ENCODE measurements at regions not wholly inside any gene's neighbourhood (a gene's known extent, or its start where the extent isn't known, plus 50 kb on each side); places are given as distances from the start of the nearest gene placed in this dataset.

GRCh38 chr15:62240121-62241096 lies 75.3 kb upstream of the C2CD4B start:
- no peak for DNase-seq (ENCODE audit: low spot score in 2 of 2, unreplicated experiment in 2 of 2)
- H3K27ac Mint-ChIP-seq = no peak overlapping the region
- H3K4me3 Mint-ChIP-seq = no peak overlapping the region
- no peak for TF ChIP-seq CTCF (IDR thresholded peaks at IDR 0.05; ENCODE audit: unreplicated experiment)
- peaks cover 6% of the 10 kb centered on the region for H3K27me3 Mint-ChIP-seq (ENCODE audit: low read depth)
- H3K4me1 Mint-ChIP-seq = no peaks in the 10 kb centered on the region
- no peaks in the 10 kb centered on the region for H3K36me3 Mint-ChIP-seq
- H3K9me3 Mint-ChIP-seq = no peaks in the 10 kb centered on the region

- TF ChIP-seq CTCF (IDR thresholded peaks at IDR 0.05; ENCODE audit: unreplicated experiment) = no peak
- Mint-ChIP-seq H3K4me1 (no peaks in the 10 kb centered on the region), H3K9me3 (no peaks in the 10 kb centered on the region), H3K27me3 (ENCODE audit: low read depth) (peaks cover 11% of the 10 kb centered on the region), H3K27ac (no peak overlapping the region), H3K36me3 (no peaks in the 10 kb centered on the region), H3K4me3 (no peak overlapping the region)
- no peak for DNase-seq (ENCODE audit: low spot score in 2 of 2, unreplicated experiment in 2 of 2)
Observed at GRCh38 chr15:62241135-62241770, 76.2 kb upstream of the C2CD4B start.

- H3K4me1 Mint-ChIP-seq = no peaks in the 10 kb centered on the region
- H3K9me3 Mint-ChIP-seq = no peaks in the 10 kb centered on the region
- no peak overlapping the region for H3K27ac Mint-ChIP-seq
- TF ChIP-seq CTCF (IDR thresholded peaks at IDR 0.05; ENCODE audit: unreplicated experiment) = no peak
- no peaks in the 10 kb centered on the region for H3K36me3 Mint-ChIP-seq
- no peak for DNase-seq (ENCODE audit: low spot score in 2 of 2, unreplicated experiment in 2 of 2)
- no peak overlapping the region for H3K4me3 Mint-ChIP-seq
- peaks cover 22% of the 10 kb centered on the region for H3K27me3 Mint-ChIP-seq (ENCODE audit: low read depth)
Observed at GRCh38 chr15:62242999-62243398, 77.9 kb upstream of the C2CD4B start.

- Mint-ChIP-seq H3K4me1 (no peaks in the 10 kb centered on the region), H3K27ac (no peak overlapping the region), H3K4me3 (no peak overlapping the region), H3K36me3 (no peaks in the 10 kb centered on the region), H3K9me3 (no peaks in the 10 kb centered on the region), H3K27me3 (ENCODE audit: low read depth) (peaks cover 25% of the 10 kb centered on the region)
- TF ChIP-seq CTCF (IDR thresholded peaks at IDR 0.05; ENCODE audit: unreplicated experiment) = no peak
- no peak for DNase-seq (ENCODE audit: low spot score in 2 of 2, unreplicated experiment in 2 of 2)
Observed at GRCh38 chr15:62244762-62245161, 79.7 kb upstream of the C2CD4B start.

- TF ChIP-seq CTCF (IDR thresholded peaks at IDR 0.05; ENCODE audit: unreplicated experiment) = no peak
- DNase-seq (ENCODE audit: low spot score in 2 of 2, unreplicated experiment in 2 of 2) = no peak
- no peaks in the 10 kb centered on the region for H3K9me3 Mint-ChIP-seq
- no peaks in the 10 kb centered on the region for H3K4me1 Mint-ChIP-seq
- H3K27ac Mint-ChIP-seq = no peak overlapping the region
- no peak overlapping the region for H3K4me3 Mint-ChIP-seq
- peaks cover 26% of the 10 kb centered on the region for H3K27me3 Mint-ChIP-seq (ENCODE audit: low read depth)
- no peaks in the 10 kb centered on the region for H3K36me3 Mint-ChIP-seq
Observed at GRCh38 chr15:62248277-62248984, 83.3 kb upstream of the C2CD4B start.
